B cell (primary cell): ENCODE measurements at regions not wholly inside any gene's neighbourhood (a gene's known extent, or its start where the extent isn't known, plus 50 kb on each side); places are given as distances from the start of the nearest gene placed in this dataset.

Source experiments
- ATAC-seq: fragments of 200-7000 bp; cut with Tn5 transposase; one replicate; pipeline ENCODE4 v1.10.0; 2021; ENCODE audit warnings: low read depth, mild to moderate bottlenecking, moderate number of reproducible peaks, moderate library complexity
- CTCF ChIA-PET: fragments of 350-600 bp; sonication (Branson Sonifier 250); formaldehyde crosslinking; loops from one replicate; lab custom pipeline; 2021; ENCODE audit warnings: antibody characterized with exemption, inconsistent platforms; lab: Charles Lee
- POLR2A ChIA-PET: fragments of 350-600 bp; sonication (Branson Sonifier 250); formaldehyde crosslinking; loops from one replicate; lab custom pipeline; 2021; ENCODE audit warnings: antibody characterized with exemption; lab: Charles Lee
- DNase-seq: peaks from one replicate; pipeline ENCODE4 v3.0.0; 2013
- H2AFZ ChIP-seq: 2 replicates; pipeline ENCODE4 v1.6.1; 2012; ENCODE audit warnings: mild to moderate bottlenecking, low read depth, low read length; ENCODE audit not compliant: insufficient read depth, poor library complexity, severe bottlenecking
- H3K27ac ChIP-seq, 2 donors: 1 replicate in 1 of 2; 2 replicates in 1 of 2; pipeline ENCODE4 v1.5.1; 2012 to 2013; ENCODE audit warnings: low read length in 2 of 2, mild to moderate bottlenecking in 2 of 2, moderate library complexity in 1 of 2
- H3K27me3 ChIP-seq, 4 experiments: fragments of 200-600 bp in 1 of 4; sonication (generic) in 1 of 4; replicated peaks in 1 of 4; 1 replicate in 2 of 4; 2 replicates in 2 of 4; pipeline versions ENCODE4 v1.6.1 to v1.7.0; 2013 to 2016; ENCODE audit warnings: low read length in 3 of 4, mild to moderate bottlenecking in 2 of 4, mixed read lengths in 1 of 4, moderate library complexity in 1 of 4; ENCODE audit not compliant: insufficient read depth in 4 of 4, control insufficient read depth in 3 of 4; ENCODE audit errors: control extremely low read depth in 1 of 4
- H3K36me3 ChIP-seq, 2 experiments: replicated peaks in 1 of 2; 1 replicate in 1 of 2; 2 replicates in 1 of 2; pipeline versions ENCODE4 v1.6.1 to v1.7.1; 2013; ENCODE audit warnings: low read length in 1 of 2; ENCODE audit not compliant: insufficient read depth in 2 of 2, control insufficient read depth in 1 of 2; ENCODE audit errors: control extremely low read depth in 1 of 2, extremely low read depth in 1 of 2
- H3K4me1 ChIP-seq, 2 donors: fragments of 200-600 bp in 1 of 2; sonication (generic) in 1 of 2; 1 replicate in 1 of 2; 2 replicates in 1 of 2; pipeline versions ENCODE4 v1.5.1 to v1.6.1; 2013 to 2017; ENCODE audit warnings: low read length in 2 of 2; ENCODE audit not compliant: control insufficient read depth in 2 of 2, insufficient read depth in 2 of 2
- H3K4me2 ChIP-seq: replicated peaks from 2 replicates; pipeline ENCODE3; 2012; ENCODE audit warnings: mild to moderate bottlenecking, low read depth, low read length; ENCODE audit not compliant: poor library complexity, severe bottlenecking
- H3K4me3 ChIP-seq, 5 experiments: fragments of 200-600 bp in 1 of 5; sonication (generic) in 1 of 5; 1 replicate in 3 of 5; 2 replicates in 2 of 5; pipeline versions ENCODE4 v1.5.1 to v1.7.0; 2011 to 2016; ENCODE audit warnings: low read length in 4 of 5, mild to moderate bottlenecking in 4 of 5, low read depth in 2 of 5, control low read depth in 1 of 5, moderate library complexity in 1 of 5; ENCODE audit not compliant: insufficient read depth in 1 of 5; ENCODE audit errors: control extremely low read depth in 1 of 5, extremely low read depth in 1 of 5
- H3K79me2 ChIP-seq: fragments of 200-600 bp; sonication (generic); one replicate; pipeline ENCODE4 v1.6.0; 2016; ENCODE audit warnings: low read length; ENCODE audit not compliant: control insufficient read depth, insufficient read depth
- H3K9ac ChIP-seq: fragments of 200-600 bp; sonication (generic); 2 replicates; pipeline ENCODE4 v1.6.1; 2017; ENCODE audit warnings: mild to moderate bottlenecking, low read length, moderate library complexity
- H3K9me3 ChIP-seq, 3 donors: one replicate each; pipeline versions ENCODE4 v1.6.1 to v1.7.1; 2013; ENCODE audit warnings: low read length in 2 of 3; ENCODE audit not compliant: control insufficient read depth in 2 of 3, insufficient read depth in 1 of 3; ENCODE audit errors: control extremely low read depth in 1 of 3
- H4K20me1 ChIP-seq: 2 replicates; pipeline ENCODE4 v1.6.0; 2012; ENCODE audit warnings: mild to moderate bottlenecking, low read length; ENCODE audit not compliant: insufficient read depth, control insufficient read depth, poor library complexity, severe bottlenecking
- H3K27ac Mint-ChIP-seq: one replicate; pipeline ENCODE4 v1.8.0; 2021; ENCODE audit warnings: mixed read lengths
- H3K27me3 Mint-ChIP-seq: one replicate; pipeline ENCODE4 v1.8.0; 2021; ENCODE audit warnings: mixed read lengths
- H3K4me1 Mint-ChIP-seq: one replicate; pipeline ENCODE4 v1.8.0; 2021; ENCODE audit warnings: mixed read lengths
- H3K4me3 Mint-ChIP-seq: one replicate; pipeline ENCODE4 v1.8.0; 2021; ENCODE audit warnings: mixed read lengths
- H3K9me3 Mint-ChIP-seq: one replicate; pipeline ENCODE4 v1.8.0; 2022; ENCODE audit warnings: mixed read lengths; ENCODE audit not compliant: insufficient read depth
- EZH2 ChIP-seq: IDR thresholded peaks from 2 replicates; pipeline ENCODE4 v1.6.1; 2012; ENCODE audit warnings: borderline replicate concordance, low read depth, mild to moderate bottlenecking, moderate library complexity, low read length; ENCODE audit not compliant: insufficient read depth, poor library complexity, severe bottlenecking
- WGBS: methylation state at CpG from one replicate; pipeline ENCODE4 v1.1.5; 2013; ENCODE audit warnings: missing lambda C conversion rate; ENCODE audit not compliant: insufficient coverage; 5-methylcytosine and 5-hydroxymethylcytosine counted together
- intact Hi-C: fragments of 100-400 bp; cut with micrococcal nuclease; formaldehyde crosslinking; loops from one replicate; pipeline ENCODE4 v1.10.0; 2022
- TF ChIP-seq, protein P1 (sequence below): fragments of 200-600 bp; IDR thresholded peaks from one replicate; pipeline ENCODE4 v1.8.0; 2022; ENCODE audit warnings: antibody characterized with exemption, mild to moderate bottlenecking

DNA sequence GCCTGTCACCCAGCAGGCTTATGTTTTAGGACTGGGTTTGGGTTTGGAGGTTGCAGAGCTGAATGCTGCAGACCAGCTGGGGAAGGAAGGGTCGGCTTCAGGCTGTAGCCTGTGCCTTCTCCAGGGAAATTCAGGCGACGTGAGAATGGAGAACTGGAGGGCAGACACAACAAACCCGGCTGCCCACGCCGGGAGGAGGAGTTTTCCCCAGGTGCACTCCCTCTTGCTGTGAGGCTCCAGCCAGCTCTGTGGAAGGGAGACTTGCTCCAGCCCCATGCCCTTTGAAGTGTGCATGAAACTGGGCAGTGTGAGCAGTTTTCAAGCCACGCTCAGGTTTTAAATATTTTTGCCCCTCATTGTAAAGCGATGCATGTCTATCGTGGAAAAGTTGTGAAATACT, 279.1 kb downstream of the CCSER2 start:
- ATAC-seq (no peak), DNase-seq (no peak)
- no peaks in the 10 kb centered on the region for H4K20me1 ChIP-seq
- H2AFZ ChIP-seq: no peak overlapping the region
- POLR2A ChIA-PET: no interaction called here
- no peaks in the 10 kb centered on the region for H3K4me1 Mint-ChIP-seq
- no peaks in the 10 kb centered on the region for H3K9me3 ChIP-seq
- peaks cover 0 to 5% (median 0%) of the 10 kb centered on the region in 4 experiments for H3K27me3 ChIP-seq
- TF ChIP-seq, protein P1, sequence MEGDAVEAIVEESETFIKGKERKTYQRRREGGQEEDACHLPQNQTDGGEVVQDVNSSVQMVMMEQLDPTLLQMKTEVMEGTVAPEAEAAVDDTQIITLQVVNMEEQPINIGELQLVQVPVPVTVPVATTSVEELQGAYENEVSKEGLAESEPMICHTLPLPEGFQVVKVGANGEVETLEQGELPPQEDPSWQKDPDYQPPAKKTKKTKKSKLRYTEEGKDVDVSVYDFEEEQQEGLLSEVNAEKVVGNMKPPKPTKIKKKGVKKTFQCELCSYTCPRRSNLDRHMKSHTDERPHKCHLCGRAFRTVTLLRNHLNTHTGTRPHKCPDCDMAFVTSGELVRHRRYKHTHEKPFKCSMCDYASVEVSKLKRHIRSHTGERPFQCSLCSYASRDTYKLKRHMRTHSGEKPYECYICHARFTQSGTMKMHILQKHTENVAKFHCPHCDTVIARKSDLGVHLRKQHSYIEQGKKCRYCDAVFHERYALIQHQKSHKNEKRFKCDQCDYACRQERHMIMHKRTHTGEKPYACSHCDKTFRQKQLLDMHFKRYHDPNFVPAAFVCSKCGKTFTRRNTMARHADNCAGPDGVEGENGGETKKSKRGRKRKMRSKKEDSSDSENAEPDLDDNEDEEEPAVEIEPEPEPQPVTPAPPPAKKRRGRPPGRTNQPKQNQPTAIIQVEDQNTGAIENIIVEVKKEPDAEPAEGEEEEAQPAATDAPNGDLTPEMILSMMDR: no peak
- TF ChIP-seq EZH2: no peak
- CTCF ChIA-PET: no interaction called here
- intact Hi-C loops: no loop called here
- H3K36me3 ChIP-seq: no peaks in the 10 kb centered on the region
- no peak overlapping the region for H3K4me2 ChIP-seq
- H3K79me2 ChIP-seq: no peaks in the 10 kb centered on the region
- H3K27ac Mint-ChIP-seq: no peak overlapping the region
- H3K27ac ChIP-seq: no peak overlapping the region
- no peaks in the 10 kb centered on the region for H3K4me1 ChIP-seq
- H3K4me3 Mint-ChIP-seq: no peak overlapping the region
- H3K27me3 Mint-ChIP-seq: peaks cover 25% of the 10 kb centered on the region
- no peak overlapping the region for H3K4me3 ChIP-seq
- H3K9ac ChIP-seq: no peak overlapping the region
- WGBS: 15% methylated on average over 5 of the region's 9 CpGs
- no peaks in the 10 kb centered on the region for H3K9me3 Mint-ChIP-seq

DNA sequence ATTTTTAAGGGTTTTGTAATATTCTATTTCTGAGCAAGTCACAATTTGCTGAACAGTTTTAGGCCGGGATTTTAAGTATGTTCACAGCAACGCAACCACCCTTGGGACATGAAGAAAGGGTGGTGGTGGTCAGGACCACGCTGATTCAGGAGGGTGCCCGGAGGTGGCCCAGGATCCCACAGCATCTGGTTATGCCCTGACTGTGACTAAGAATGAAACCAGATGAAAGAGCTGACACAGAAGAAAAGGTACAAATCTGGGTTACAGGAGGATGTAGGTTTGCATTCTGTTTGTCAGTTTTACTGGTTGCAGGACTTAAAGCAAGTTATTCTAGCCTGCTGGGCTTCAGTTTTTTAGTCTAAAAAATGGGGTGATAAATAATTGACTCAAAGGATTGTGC, 279.7 kb downstream of the CCSER2 start:
- peaks cover 0 to 5% (median 0%) of the 10 kb centered on the region in 4 experiments for H3K27me3 ChIP-seq
- H2AFZ ChIP-seq: no peak overlapping the region
- no peaks in the 10 kb centered on the region for H3K4me1 Mint-ChIP-seq
- H4K20me1 ChIP-seq: no peaks in the 10 kb centered on the region
- no peaks in the 10 kb centered on the region for H3K36me3 ChIP-seq
- TF ChIP-seq, protein P1: no peak
- no peak for TF ChIP-seq EZH2
- H3K79me2 ChIP-seq: no peaks in the 10 kb centered on the region
- H3K27ac ChIP-seq: no peak overlapping the region
- DNase-seq: no peak
- no peaks in the 10 kb centered on the region for H3K4me1 ChIP-seq
- no peak overlapping the region for H3K4me3 Mint-ChIP-seq
- intact Hi-C loops: no loop called here
- WGBS: 58% methylated on average over 4 of the region's 4 CpGs
- peaks cover 25% of the 10 kb centered on the region for H3K27me3 Mint-ChIP-seq
- POLR2A ChIA-PET: no interaction called here
- H3K27ac Mint-ChIP-seq: no peak overlapping the region
- no peak overlapping the region for H3K9ac ChIP-seq
- H3K4me3 ChIP-seq: no peak overlapping the region
- no peak overlapping the region for H3K4me2 ChIP-seq
- ATAC-seq: no peak
- no peaks in the 10 kb centered on the region for H3K9me3 ChIP-seq
- CTCF ChIA-PET: no interaction called here
- H3K9me3 Mint-ChIP-seq: no peaks in the 10 kb centered on the region
